Nephron (organoid): ENCODE measurements at regions not wholly inside any gene's neighbourhood (a gene's known extent, or its start where the extent isn't known, plus 50 kb on each side); places are given as distances from the start of the nearest gene placed in this dataset.
"Not testable (repeated sequence)": the region's sequence is repeated elsewhere in the genome, so short reads cannot be mapped to it uniquely, and the experiment has no call there.

Source experiments
- H3K27ac Mint-ChIP-seq, 3 experiments: 2 replicates each; pipeline ENCODE4 v1.8.0; 2020; ENCODE audit warnings: mixed read lengths in 3 of 3, mild to moderate bottlenecking in 2 of 3, moderate library complexity in 1 of 3
- H3K27me3 Mint-ChIP-seq: 2 replicates; pipeline ENCODE4 v1.8.0; 2021; ENCODE audit warnings: low read depth, mild to moderate bottlenecking, moderate library complexity, mixed read lengths
- H3K36me3 Mint-ChIP-seq: 2 replicates; pipeline ENCODE4 v1.8.0; 2020; ENCODE audit warnings: low read depth, mixed read lengths
- H3K4me1 Mint-ChIP-seq: 2 replicates; pipeline ENCODE4 v1.8.0; 2020; ENCODE audit warnings: mixed read lengths
- H3K4me3 Mint-ChIP-seq, 3 experiments: 2 replicates each; pipeline ENCODE4 v1.8.0; 2020; ENCODE audit warnings: mild to moderate bottlenecking in 3 of 3, mixed read lengths in 3 of 3, moderate library complexity in 2 of 3
- H3K9me3 Mint-ChIP-seq: 2 replicates; pipeline ENCODE4 v1.8.0; 2020; ENCODE audit warnings: mixed read lengths
- CTCF ChIP-seq, 3 experiments: fragments of 200-600 bp; sonication (generic); IDR thresholded peaks; one replicate each; pipeline ENCODE4 v1.5.0; 2021; ENCODE audit warnings: antibody characterized with exemption in 3 of 3; ENCODE audit not compliant: unreplicated experiment in 3 of 3

GRCh38 chrX:113510586-113510985, 670.0 kb upstream of the AMOT start:
- Mint-ChIP-seq H3K9me3 (no peaks in the 10 kb centered on the region), H3K4me1 (no peaks in the 10 kb centered on the region), H3K27me3 (no peaks in the 10 kb centered on the region), H3K27ac (peak overlapping the region in 1 of 3 experiments; percentile 36), H3K36me3 (no peaks in the 10 kb centered on the region), H3K4me3 (no peak overlapping the region)
- TF ChIP-seq CTCF (IDR thresholded peaks at IDR 0.05; ENCODE audit: unreplicated experiment in 3 of 3), result no peak

- TF ChIP-seq CTCF (IDR thresholded peaks at IDR 0.05; ENCODE audit: unreplicated experiment in 3 of 3), result no peak
- Mint-ChIP-seq H3K4me1 (no peaks in the 10 kb centered on the region), H3K4me3 (no peak overlapping the region), H3K9me3 (no peaks in the 10 kb centered on the region), H3K36me3 (no peaks in the 10 kb centered on the region), H3K27ac (no peak overlapping the region), H3K27me3 (no peaks in the 10 kb centered on the region)
These were observed 652.3 kb upstream of the AMOT start for GRCh38 chrX:113492895-113493294.

- Mint-ChIP-seq H3K27ac (no peak overlapping the region), H3K27me3 (no peaks in the 10 kb centered on the region), H3K4me1 (no peaks in the 10 kb centered on the region), H3K36me3 (no peaks in the 10 kb centered on the region), H3K4me3 (no peak overlapping the region), H3K9me3 (peaks cover 10% of the 10 kb centered on the region)
- TF ChIP-seq CTCF (IDR thresholded peaks at IDR 0.05; ENCODE audit: unreplicated experiment in 3 of 3), result no peak
These were observed 632.8 kb upstream of the AMOT start for GRCh38 chrX:113473418-113473817.

DNA sequence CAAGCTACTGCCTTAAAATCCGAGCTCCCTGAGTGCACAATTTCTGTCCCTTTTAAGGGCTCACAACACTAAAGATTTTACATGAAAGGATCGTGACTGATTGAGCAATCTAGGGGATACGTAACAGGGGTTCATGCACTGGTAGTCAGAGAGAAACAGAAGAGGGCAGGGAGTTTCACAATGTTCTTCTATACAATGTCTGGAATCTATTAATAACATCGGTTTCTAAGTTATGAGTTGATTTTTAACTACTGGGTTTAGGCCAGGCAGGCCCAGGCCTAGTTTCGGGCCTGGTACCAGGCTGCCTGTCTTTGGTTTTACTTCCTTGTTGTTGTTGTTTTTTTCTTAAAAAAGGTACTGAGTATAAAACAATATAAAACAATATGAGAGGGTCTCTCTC, 632.4 kb upstream of the AMOT start:
- H3K36me3 Mint-ChIP-seq, H3K9me3 Mint-ChIP-seq, H3K4me1 Mint-ChIP-seq, H3K27ac Mint-ChIP-seq, H3K4me3 Mint-ChIP-seq, H3K27me3 Mint-ChIP-seq: not testable (repeated sequence)

- H3K36me3 Mint-ChIP-seq, result no peaks in the 10 kb centered on the region
- no peaks in the 10 kb centered on the region for H3K27me3 Mint-ChIP-seq
- no peak overlapping the region for H3K27ac Mint-ChIP-seq
- no peaks in the 10 kb centered on the region for H3K9me3 Mint-ChIP-seq
- H3K4me1 Mint-ChIP-seq, result no peaks in the 10 kb centered on the region
- TF ChIP-seq CTCF (IDR thresholded peaks at IDR 0.05; ENCODE audit: unreplicated experiment in 3 of 3), result no peak
- H3K4me3 Mint-ChIP-seq, result no peak overlapping the region
These were observed 629.5 kb upstream of the AMOT start for GRCh38 chrX:113470166-113470565.

DNA sequence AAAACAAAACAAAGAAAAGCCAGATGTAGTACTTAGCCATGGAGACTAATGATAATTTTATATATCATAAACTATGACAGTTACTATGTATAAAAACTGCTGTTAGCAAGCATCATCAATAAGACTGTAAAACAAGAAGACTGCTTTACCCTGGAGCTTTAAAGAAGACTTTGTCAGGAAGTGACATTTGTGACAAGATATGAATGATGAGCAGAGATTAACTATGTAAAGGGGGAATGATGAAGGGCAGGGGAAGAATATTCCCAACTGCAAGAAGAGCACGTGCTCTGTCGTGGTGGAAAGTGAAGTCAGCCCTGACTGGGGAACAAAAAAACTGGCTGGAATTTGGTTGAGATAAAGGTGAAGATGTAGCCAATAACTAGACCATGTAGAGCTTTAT, 617.1 kb upstream of the AMOT start:
- Mint-ChIP-seq H3K9me3 (no peaks in the 10 kb centered on the region), H3K27me3 (no peaks in the 10 kb centered on the region), H3K4me3 (no peak overlapping the region), H3K36me3 (no peaks in the 10 kb centered on the region), H3K4me1 (no peaks in the 10 kb centered on the region), H3K27ac (no peak overlapping the region)
- no peak for TF ChIP-seq CTCF (IDR thresholded peaks at IDR 0.05; ENCODE audit: unreplicated experiment in 3 of 3)

GRCh38 chrX:113455582-113455981, 615.0 kb upstream of the AMOT start:
- H3K9me3 Mint-ChIP-seq, result no peaks in the 10 kb centered on the region
- no peaks in the 10 kb centered on the region for H3K36me3 Mint-ChIP-seq
- no peak for TF ChIP-seq CTCF (IDR thresholded peaks at IDR 0.05; ENCODE audit: unreplicated experiment in 3 of 3)
- H3K27ac Mint-ChIP-seq, result no peak overlapping the region
- no peaks in the 10 kb centered on the region for H3K4me1 Mint-ChIP-seq
- H3K4me3 Mint-ChIP-seq, result no peak overlapping the region
- H3K27me3 Mint-ChIP-seq, result no peaks in the 10 kb centered on the region
